WTC11 (cell line): ENCODE measurements at regions not wholly inside any gene's neighbourhood (a gene's known extent, or its start where the extent isn't known, plus 50 kb on each side); places are given as distances from the start of the nearest gene placed in this dataset.
A peak's percentile ranks its signal among the peaks of the same experiment; 100 is the strongest.

ENCODE experiments used
- ATAC-seq: fragments of 200-7000 bp; cut with Tn5 transposase; 2 replicates; pipeline ENCODE4 v1.10.0; 2021; ENCODE audit warnings: mild to moderate bottlenecking, moderate library complexity
- CTCF ChIA-PET: fragments of 300-600 bp; sonication (Branson Sonifier 250); formaldehyde crosslinking; loops from one replicate; lab custom pipeline; 2021; ENCODE audit warnings: antibody characterized with exemption; lab: Charles Lee
- POLR2A ChIA-PET: fragments of 350-600 bp; sonication (Branson Sonifier 250); formaldehyde crosslinking; loops from one replicate; lab custom pipeline; 2021; ENCODE audit warnings: antibody characterized with exemption; lab: Charles Lee
- DNase-seq: peaks from one replicate; pipeline ENCODE4 v3.0.0; 2021; ENCODE audit warnings: low spot score
- H3K27ac Mint-ChIP-seq: 2 replicates; pipeline ENCODE4 v1.8.0; 2021; ENCODE audit warnings: mixed read lengths
- H3K27me3 Mint-ChIP-seq: 2 replicates; pipeline ENCODE4 v1.8.0; 2021; ENCODE audit warnings: low read depth, mild to moderate bottlenecking, moderate library complexity, mixed read lengths
- H3K36me3 Mint-ChIP-seq: 2 replicates; pipeline ENCODE4 v1.8.0; 2021; ENCODE audit warnings: mixed read lengths
- H3K4me1 Mint-ChIP-seq: 2 replicates; pipeline ENCODE4 v1.8.0; 2022; ENCODE audit warnings: mixed read lengths
- H3K4me3 Mint-ChIP-seq: 2 replicates; pipeline ENCODE4 v1.8.0; 2021; ENCODE audit warnings: mild to moderate bottlenecking, moderate library complexity, mixed read lengths
- H3K9me3 Mint-ChIP-seq: 2 replicates; pipeline ENCODE4 v1.8.0; 2021; ENCODE audit warnings: mixed read lengths
- ATF1 ChIP-seq: sonication (generic); formaldehyde crosslinking; IDR thresholded peaks from 2 replicates; pipeline ENCODE4 v1.8.1; 2023; ENCODE audit warnings: mild to moderate bottlenecking, moderate library complexity, missing genetic modification reagents
- CREM ChIP-seq: sonication (generic); formaldehyde crosslinking; IDR thresholded peaks from 2 replicates; pipeline ENCODE4 v1.8.1; 2022; ENCODE audit warnings: mild to moderate bottlenecking, missing genetic modification reagents, moderate library complexity
- ETV6 ChIP-seq: sonication (generic); formaldehyde crosslinking; IDR thresholded peaks from 2 replicates; pipeline ENCODE4 v1.8.1; 2022; ENCODE audit warnings: mild to moderate bottlenecking, missing genetic modification reagents
- FOXK1 ChIP-seq: sonication (generic); formaldehyde crosslinking; IDR thresholded peaks from 2 replicates; pipeline ENCODE4 v1.8.0; 2022; ENCODE audit warnings: mild to moderate bottlenecking, moderate library complexity, missing genetic modification reagents
- JAZF1 ChIP-seq: fragments of 250-450 bp; sonication (Bioruptor Pico); IDR thresholded peaks from 2 replicates; pipeline ENCODE4 v1.9.0; 2021; ENCODE audit warnings: moderate library complexity, mild to moderate bottlenecking, inconsistent platforms
- SMAD4 ChIP-seq: sonication (generic); formaldehyde crosslinking; IDR thresholded peaks from 2 replicates; pipeline ENCODE4 v1.8.0; 2022; ENCODE audit warnings: mild to moderate bottlenecking, missing genetic modification reagents
- SP1 ChIP-seq: sonication (generic); formaldehyde crosslinking; conservative IDR thresholded peaks from 2 replicates; pipeline ENCODE4 v1.8.1; 2022; ENCODE audit warnings: missing genetic modification reagents
- TCF7 ChIP-seq: sonication (generic); formaldehyde crosslinking; IDR thresholded peaks from 2 replicates; pipeline ENCODE4 v1.8.0; 2022; ENCODE audit warnings: mild to moderate bottlenecking, low read depth, missing genetic modification reagents, moderate library complexity
- TEAD1 ChIP-seq: sonication (generic); formaldehyde crosslinking; IDR thresholded peaks from 2 replicates; pipeline ENCODE4 v1.8.0; 2022; ENCODE audit warnings: mild to moderate bottlenecking, missing genetic modification reagents
- ZNF138 ChIP-seq: sonication (generic); formaldehyde crosslinking; conservative IDR thresholded peaks from 2 replicates; pipeline ENCODE4 v1.8.1; 2022; ENCODE audit warnings: mild to moderate bottlenecking, moderate library complexity, missing genetic modification reagents
- TF ChIP-seq, protein P1 (sequence below): fragments of 200-600 bp; IDR thresholded peaks from 2 replicates; pipeline ENCODE4 v1.8.0; 2022; ENCODE audit warnings: antibody characterized with exemption
- TF ChIP-seq, protein P2 (sequence below): sonication (generic); formaldehyde crosslinking; IDR thresholded peaks from 2 replicates; pipeline ENCODE4 v1.8.1; 2022; ENCODE audit warnings: low read depth, mild to moderate bottlenecking, moderate library complexity, missing genetic modification reagents, borderline replicate concordance
- TF ChIP-seq, protein P3 (sequence below): sonication (generic); formaldehyde crosslinking; IDR thresholded peaks from 2 replicates; pipeline ENCODE4 v1.8.1; 2022; ENCODE audit warnings: mild to moderate bottlenecking, missing genetic modification reagents, moderate library complexity, borderline replicate concordance
- TF ChIP-seq, protein P4 (sequence below): sonication (generic); formaldehyde crosslinking; IDR thresholded peaks from 2 replicates; pipeline ENCODE4 v1.8.1; 2023; ENCODE audit warnings: mild to moderate bottlenecking, missing genetic modification reagents
- TF ChIP-seq, protein P5 (sequence below): sonication (generic); formaldehyde crosslinking; IDR thresholded peaks from 2 replicates; pipeline ENCODE4 v1.8.1; 2022; ENCODE audit warnings: mild to moderate bottlenecking, moderate library complexity, missing genetic modification reagents
- TF ChIP-seq, protein P6 (sequence below): fragments of 250-450 bp; sonication (Bioruptor Pico); IDR thresholded peaks from 2 replicates; pipeline ENCODE4 v1.9.0; 2021; ENCODE audit warnings: mild to moderate bottlenecking

DNA sequence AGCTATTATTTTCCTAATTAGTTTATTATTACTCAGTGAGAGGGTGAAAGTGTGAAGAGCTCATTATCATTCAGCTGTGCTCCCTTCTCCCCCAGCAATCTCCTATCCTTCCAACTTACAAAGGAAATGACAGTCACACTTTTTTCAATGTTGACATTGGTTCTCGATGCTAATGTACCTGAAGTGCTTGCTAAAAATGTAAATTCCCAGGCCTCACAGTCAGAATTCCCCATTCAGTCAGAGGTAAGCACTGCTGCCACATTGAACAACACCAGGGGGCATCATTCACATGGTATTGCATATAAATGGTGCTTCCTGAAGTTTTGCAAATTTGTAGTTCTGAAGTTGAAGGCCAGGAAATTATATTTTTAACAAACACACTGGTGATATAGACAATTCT lies 132.7 kb upstream of the FOXD3 start:
- Mint-ChIP-seq H3K36me3 (no peaks in the 10 kb centered on the region), H3K4me3 (peak overlapping the region; percentile 1), H3K27ac (peak overlapping the region; percentile 1; the same call in 1 of the 2 replicates), H3K9me3 (no peaks in the 10 kb centered on the region), H3K4me1 (peaks cover 60% of the 10 kb centered on the region), H3K27me3 (peaks cover 40% of the 10 kb centered on the region)
- CTCF ChIA-PET = interaction anchor here (0.6 to 2.8 kb wide), 18 partner anchors 9 to 348 kb away, joined by 3 to 14 read pairs (median 4); no protein-coding TSS in a partner anchor
- TF ChIP-seq TEAD1 (CRISPR knock-in tag) (peak; percentile 92; the same call in 1 of the 2 replicates), TCF7 (CRISPR knock-in tag) (no peak), FOXK1 (CRISPR knock-in tag) (peak; percentile 88), CREM (0 out of 2 replicates have a peak, but pooled peaks have one; percentile 24), ATF1 (CRISPR knock-in tag) (no peak), SP1 (0 out of 2 replicates have a peak, but pooled peaks have one; percentile 12), JAZF1 (no peak), ETV6 (CRISPR knock-in tag) (no peak)
- TF ChIP-seq, protein P1, sequence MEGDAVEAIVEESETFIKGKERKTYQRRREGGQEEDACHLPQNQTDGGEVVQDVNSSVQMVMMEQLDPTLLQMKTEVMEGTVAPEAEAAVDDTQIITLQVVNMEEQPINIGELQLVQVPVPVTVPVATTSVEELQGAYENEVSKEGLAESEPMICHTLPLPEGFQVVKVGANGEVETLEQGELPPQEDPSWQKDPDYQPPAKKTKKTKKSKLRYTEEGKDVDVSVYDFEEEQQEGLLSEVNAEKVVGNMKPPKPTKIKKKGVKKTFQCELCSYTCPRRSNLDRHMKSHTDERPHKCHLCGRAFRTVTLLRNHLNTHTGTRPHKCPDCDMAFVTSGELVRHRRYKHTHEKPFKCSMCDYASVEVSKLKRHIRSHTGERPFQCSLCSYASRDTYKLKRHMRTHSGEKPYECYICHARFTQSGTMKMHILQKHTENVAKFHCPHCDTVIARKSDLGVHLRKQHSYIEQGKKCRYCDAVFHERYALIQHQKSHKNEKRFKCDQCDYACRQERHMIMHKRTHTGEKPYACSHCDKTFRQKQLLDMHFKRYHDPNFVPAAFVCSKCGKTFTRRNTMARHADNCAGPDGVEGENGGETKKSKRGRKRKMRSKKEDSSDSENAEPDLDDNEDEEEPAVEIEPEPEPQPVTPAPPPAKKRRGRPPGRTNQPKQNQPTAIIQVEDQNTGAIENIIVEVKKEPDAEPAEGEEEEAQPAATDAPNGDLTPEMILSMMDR = peak; percentile 33
- TF ChIP-seq, protein P2, sequence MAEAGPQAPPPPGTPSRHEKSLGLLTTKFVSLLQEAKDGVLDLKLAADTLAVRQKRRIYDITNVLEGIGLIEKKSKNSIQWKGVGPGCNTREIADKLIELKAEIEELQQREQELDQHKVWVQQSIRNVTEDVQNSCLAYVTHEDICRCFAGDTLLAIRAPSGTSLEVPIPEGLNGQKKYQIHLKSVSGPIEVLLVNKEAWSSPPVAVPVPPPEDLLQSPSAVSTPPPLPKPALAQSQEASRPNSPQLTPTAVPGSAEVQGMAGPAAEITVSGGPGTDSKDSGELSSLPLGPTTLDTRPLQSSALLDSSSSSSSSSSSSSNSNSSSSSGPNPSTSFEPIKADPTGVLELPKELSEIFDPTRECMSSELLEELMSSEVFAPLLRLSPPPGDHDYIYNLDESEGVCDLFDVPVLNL (CRISPR knock-in tag) = no peak
- TF ChIP-seq, protein P3, sequence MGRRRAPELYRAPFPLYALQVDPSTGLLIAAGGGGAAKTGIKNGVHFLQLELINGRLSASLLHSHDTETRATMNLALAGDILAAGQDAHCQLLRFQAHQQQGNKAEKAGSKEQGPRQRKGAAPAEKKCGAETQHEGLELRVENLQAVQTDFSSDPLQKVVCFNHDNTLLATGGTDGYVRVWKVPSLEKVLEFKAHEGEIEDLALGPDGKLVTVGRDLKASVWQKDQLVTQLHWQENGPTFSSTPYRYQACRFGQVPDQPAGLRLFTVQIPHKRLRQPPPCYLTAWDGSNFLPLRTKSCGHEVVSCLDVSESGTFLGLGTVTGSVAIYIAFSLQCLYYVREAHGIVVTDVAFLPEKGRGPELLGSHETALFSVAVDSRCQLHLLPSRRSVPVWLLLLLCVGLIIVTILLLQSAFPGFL (CRISPR knock-in tag) = no peak
- TF ChIP-seq, protein P4, sequence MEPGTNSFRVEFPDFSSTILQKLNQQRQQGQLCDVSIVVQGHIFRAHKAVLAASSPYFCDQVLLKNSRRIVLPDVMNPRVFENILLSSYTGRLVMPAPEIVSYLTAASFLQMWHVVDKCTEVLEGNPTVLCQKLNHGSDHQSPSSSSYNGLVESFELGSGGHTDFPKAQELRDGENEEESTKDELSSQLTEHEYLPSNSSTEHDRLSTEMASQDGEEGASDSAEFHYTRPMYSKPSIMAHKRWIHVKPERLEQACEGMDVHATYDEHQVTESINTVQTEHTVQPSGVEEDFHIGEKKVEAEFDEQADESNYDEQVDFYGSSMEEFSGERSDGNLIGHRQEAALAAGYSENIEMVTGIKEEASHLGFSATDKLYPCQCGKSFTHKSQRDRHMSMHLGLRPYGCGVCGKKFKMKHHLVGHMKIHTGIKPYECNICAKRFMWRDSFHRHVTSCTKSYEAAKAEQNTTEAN = peak; percentile 37; the same call in 1 of the 2 replicates
- TF ChIP-seq, protein P5, sequence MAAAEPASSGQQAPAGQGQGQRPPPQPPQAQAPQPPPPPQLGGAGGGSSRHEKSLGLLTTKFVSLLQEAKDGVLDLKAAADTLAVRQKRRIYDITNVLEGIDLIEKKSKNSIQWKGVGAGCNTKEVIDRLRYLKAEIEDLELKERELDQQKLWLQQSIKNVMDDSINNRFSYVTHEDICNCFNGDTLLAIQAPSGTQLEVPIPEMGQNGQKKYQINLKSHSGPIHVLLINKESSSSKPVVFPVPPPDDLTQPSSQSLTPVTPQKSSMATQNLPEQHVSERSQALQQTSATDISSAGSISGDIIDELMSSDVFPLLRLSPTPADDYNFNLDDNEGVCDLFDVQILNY (CRISPR knock-in tag) = no peak
- DNase-seq (peak; percentile 52), ATAC-seq (peak; percentile 92)
- POLR2A ChIA-PET = no interaction called here

DNA sequence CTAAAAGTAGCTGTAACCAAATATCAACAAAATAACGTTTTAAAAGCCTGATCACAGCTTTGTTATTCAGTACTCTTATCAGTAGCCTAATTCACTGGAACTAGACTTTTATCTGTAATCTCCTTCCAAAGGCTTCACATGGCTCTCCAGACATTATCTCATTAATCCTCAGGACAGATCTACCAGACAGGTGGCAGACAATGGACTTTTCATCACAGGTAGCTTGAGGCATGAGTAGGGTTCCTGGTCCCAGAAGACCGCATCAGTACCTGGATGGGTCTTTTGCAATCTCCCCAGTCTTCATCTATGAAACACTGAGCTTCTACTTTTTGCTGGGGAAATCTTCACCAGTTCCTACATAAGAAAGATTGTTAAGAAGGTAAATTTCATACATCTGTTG lies 132.2 kb upstream of the FOXD3 start:
- Mint-ChIP-seq H3K4me1 (peaks cover 56% of the 10 kb centered on the region), H3K27me3 (peaks cover 44% of the 10 kb centered on the region), H3K36me3 (no peaks in the 10 kb centered on the region), H3K27ac (peak overlapping the region; percentile 1; the same call in 1 of the 2 replicates), H3K9me3 (no peaks in the 10 kb centered on the region), H3K4me3 (peak overlapping the region; percentile 1)
- DNase-seq = no peak
- peak; percentile 19 for ATAC-seq
- TF ChIP-seq, protein P6, sequence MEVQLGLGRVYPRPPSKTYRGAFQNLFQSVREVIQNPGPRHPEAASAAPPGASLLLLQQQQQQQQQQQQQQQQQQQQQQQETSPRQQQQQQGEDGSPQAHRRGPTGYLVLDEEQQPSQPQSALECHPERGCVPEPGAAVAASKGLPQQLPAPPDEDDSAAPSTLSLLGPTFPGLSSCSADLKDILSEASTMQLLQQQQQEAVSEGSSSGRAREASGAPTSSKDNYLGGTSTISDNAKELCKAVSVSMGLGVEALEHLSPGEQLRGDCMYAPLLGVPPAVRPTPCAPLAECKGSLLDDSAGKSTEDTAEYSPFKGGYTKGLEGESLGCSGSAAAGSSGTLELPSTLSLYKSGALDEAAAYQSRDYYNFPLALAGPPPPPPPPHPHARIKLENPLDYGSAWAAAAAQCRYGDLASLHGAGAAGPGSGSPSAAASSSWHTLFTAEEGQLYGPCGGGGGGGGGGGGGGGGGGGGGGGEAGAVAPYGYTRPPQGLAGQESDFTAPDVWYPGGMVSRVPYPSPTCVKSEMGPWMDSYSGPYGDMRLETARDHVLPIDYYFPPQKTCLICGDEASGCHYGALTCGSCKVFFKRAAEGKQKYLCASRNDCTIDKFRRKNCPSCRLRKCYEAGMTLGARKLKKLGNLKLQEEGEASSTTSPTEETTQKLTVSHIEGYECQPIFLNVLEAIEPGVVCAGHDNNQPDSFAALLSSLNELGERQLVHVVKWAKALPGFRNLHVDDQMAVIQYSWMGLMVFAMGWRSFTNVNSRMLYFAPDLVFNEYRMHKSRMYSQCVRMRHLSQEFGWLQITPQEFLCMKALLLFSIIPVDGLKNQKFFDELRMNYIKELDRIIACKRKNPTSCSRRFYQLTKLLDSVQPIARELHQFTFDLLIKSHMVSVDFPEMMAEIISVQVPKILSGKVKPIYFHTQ (CRISPR knock-in tag) = no peak
- TF ChIP-seq ZNF138 (CRISPR knock-in tag) = no peak
- TF ChIP-seq SMAD4 (CRISPR knock-in tag) = no peak
- CTCF ChIA-PET = interaction anchor here (0.7 to 2.8 kb wide), 18 partner anchors 9 to 348 kb away, joined by 3 to 14 read pairs (median 4); no protein-coding TSS in a partner anchor
- POLR2A ChIA-PET = no interaction called here
